GM21717 (cell line): ENCODE measurements at regions not wholly inside any gene's neighbourhood (a gene's known extent, or its start where the extent isn't known, plus 50 kb on each side); places are given as distances from the start of the nearest gene placed in this dataset.

Experiments
- ATAC-seq: cut with Tn5 transposase; IDR thresholded peaks from one replicate; pipeline ENCODE4 v1.9.1; 2021; ENCODE audit warnings: mild to moderate bottlenecking, moderate library complexity; ENCODE audit not compliant: unreplicated experiment

- no peak for ATAC-seq
Observed at GRCh38 chr10:43885842-43886241, 237.2 kb upstream of the ZNF32 start.

GRCh38 chr10:43885252-43885651, 236.6 kb upstream of the ZNF32 start:
- no peak for ATAC-seq

GRCh38 chr10:43884501-43885105, 235.9 kb upstream of the ZNF32 start:
- no peak for ATAC-seq

GRCh38 chr10:43882711-43883110, 234.0 kb upstream of the ZNF32 start:
- ATAC-seq: no peak

- no peak for ATAC-seq
Observed at GRCh38 chr10:43881657-43882056, 233.0 kb upstream of the ZNF32 start.

- ATAC-seq: no peak
Observed at GRCh38 chr10:43880160-43880559, 231.5 kb upstream of the ZNF32 start.

- no peak for ATAC-seq
Observed at GRCh38 chr10:43879742-43880141, 231.1 kb upstream of the ZNF32 start.

- no peak for ATAC-seq
Observed at GRCh38 chr10:43879162-43879561, 230.5 kb upstream of the ZNF32 start.

- ATAC-seq: no peak
Observed at GRCh38 chr10:43878386-43878785, 229.7 kb upstream of the ZNF32 start.

- ATAC-seq: no peak
Observed at GRCh38 chr10:43876976-43877375, 228.3 kb upstream of the ZNF32 start.

- no peak for ATAC-seq
Observed at GRCh38 chr10:43874984-43875383, 226.3 kb upstream of the ZNF32 start.

- ATAC-seq: no peak
Observed at GRCh38 chr10:43873717-43874116, 225.0 kb upstream of the ZNF32 start.

GRCh38 chr10:43872644-43873043, 224.0 kb upstream of the ZNF32 start:
- no peak for ATAC-seq

GRCh38 chr10:43871545-43871944, 222.9 kb upstream of the ZNF32 start:
- ATAC-seq: no peak

GRCh38 chr10:43870968-43871439, 222.3 kb upstream of the ZNF32 start:
- ATAC-seq: no peak

GRCh38 chr10:43869669-43870322, 221.1 kb upstream of the ZNF32 start:
- ATAC-seq: no peak

- ATAC-seq: no peak
Observed at GRCh38 chr10:43868952-43869351, 220.3 kb upstream of the ZNF32 start.

GRCh38 chr10:43867667-43868565, 219.2 kb upstream of the ZNF32 start:
- ATAC-seq: no peak

GRCh38 chr10:43867113-43867512, 218.4 kb upstream of the ZNF32 start:
- ATAC-seq: no peak

- no peak for ATAC-seq
Observed at GRCh38 chr10:43866712-43867111, 218.0 kb upstream of the ZNF32 start.

GRCh38 chr10:43865265-43866135, 216.8 kb upstream of the ZNF32 start:
- ATAC-seq: no peak
